Naive B cell (primary cell): ENCODE measurements at regions not wholly inside any gene's neighbourhood (a gene's known extent, or its start where the extent isn't known, plus 50 kb on each side); places are given as distances from the start of the nearest gene placed in this dataset.

Experiments used
- ATAC-seq, 2 donors: fragments of 150-1000 bp; cut with Tn5 transposase; 2 replicates each; pipeline ENCODE4 v1.10.0; 2021; ENCODE audit warnings: low read depth in 2 of 2, mild to moderate bottlenecking in 2 of 2, moderate library complexity in 2 of 2
- DNase-seq: peaks from one replicate; pipeline ENCODE4 v3.0.0; 2022
- H3K27ac Mint-ChIP-seq, 6 donors: one replicate each; pipeline ENCODE4 v1.8.0; 2020 to 2022; ENCODE audit warnings: mild to moderate bottlenecking in 6 of 6, mixed read lengths in 6 of 6, moderate library complexity in 5 of 6, inconsistent platforms in 2 of 6
- H3K27me3 Mint-ChIP-seq, 3 donors: one replicate each; pipeline ENCODE4 v1.8.0; 2021 to 2022; ENCODE audit warnings: mixed read lengths in 3 of 3, mild to moderate bottlenecking in 1 of 3
- H3K36me3 Mint-ChIP-seq, 2 donors: one replicate each; pipeline ENCODE4 v1.8.0; 2020 to 2022; ENCODE audit warnings: mixed read lengths in 2 of 2, inconsistent platforms in 1 of 2, mild to moderate bottlenecking in 1 of 2
- H3K4me1 Mint-ChIP-seq, 3 donors: one replicate each; pipeline ENCODE4 v1.8.0; 2020 to 2022; ENCODE audit warnings: mixed read lengths in 3 of 3, inconsistent platforms in 1 of 3, mild to moderate bottlenecking in 1 of 3, moderate library complexity in 1 of 3
- H3K4me3 Mint-ChIP-seq, 8 donors: one replicate each; pipeline ENCODE4 v1.8.0; 2020 to 2022; ENCODE audit warnings: mild to moderate bottlenecking in 8 of 8, mixed read lengths in 8 of 8, moderate library complexity in 8 of 8, inconsistent platforms in 2 of 8
- H3K9me3 Mint-ChIP-seq, 7 donors: one replicate each; pipeline ENCODE4 v1.8.0; 2020 to 2022; ENCODE audit warnings: mixed read lengths in 7 of 7, mild to moderate bottlenecking in 5 of 7, inconsistent platforms in 2 of 7, moderate library complexity in 1 of 7

GRCh38 chr5:31086839-31087415 lies 106.6 kb upstream of the CDH6 start:
- peaks cover 0 to 21% (median 5%) of the 10 kb centered on the region in 7 donors for H3K9me3 Mint-ChIP-seq

GRCh38 chr5:31084871-31085270 lies 108.6 kb upstream of the CDH6 start:
- H3K4me3 Mint-ChIP-seq = no peak overlapping the region
- ATAC-seq (no peak), DNase-seq (no peak)
- peaks cover 0 to 10% (median 6%) of the 10 kb centered on the region in 7 donors for H3K9me3 Mint-ChIP-seq
- H3K27me3 Mint-ChIP-seq = no peaks in the 10 kb centered on the region
- no peak overlapping the region for H3K27ac Mint-ChIP-seq
- no peaks in the 10 kb centered on the region for H3K4me1 Mint-ChIP-seq
- H3K36me3 Mint-ChIP-seq = no peaks in the 10 kb centered on the region

More at GRCh38 chr5:31086839-31087415, 106.6 kb upstream of the CDH6 start:
- no peak overlapping the region for H3K4me3 Mint-ChIP-seq
- H3K27ac Mint-ChIP-seq = no peak overlapping the region
- ATAC-seq = no peak
- no peaks in the 10 kb centered on the region for H3K4me1 Mint-ChIP-seq
- H3K36me3 Mint-ChIP-seq = no peaks in the 10 kb centered on the region
- H3K27me3 Mint-ChIP-seq = no peaks in the 10 kb centered on the region
- DNase-seq = no peak

GRCh38 chr5:31083364-31083763 lies 110.1 kb upstream of the CDH6 start:
- H3K27me3 Mint-ChIP-seq = no peaks in the 10 kb centered on the region

GRCh38 chr5:31079668-31080067 lies 113.8 kb upstream of the CDH6 start:
- Mint-ChIP-seq H3K27ac (no peak overlapping the region), H3K9me3 (peaks cover 4 to 21% (median 15%) of the 10 kb centered on the region in 7 donors), H3K4me1 (no peaks in the 10 kb centered on the region), H3K27me3 (no peaks in the 10 kb centered on the region), H3K36me3 (no peaks in the 10 kb centered on the region), H3K4me3 (no peak overlapping the region)
- DNase-seq (no peak), ATAC-seq (no peak)

More at GRCh38 chr5:31083364-31083763, 110.1 kb upstream of the CDH6 start:
- Mint-ChIP-seq H3K4me3 (no peak overlapping the region), H3K4me1 (no peaks in the 10 kb centered on the region), H3K27ac (no peak overlapping the region), H3K36me3 (no peaks in the 10 kb centered on the region), H3K9me3 (peaks cover 0 to 9% (median 2%) of the 10 kb centered on the region in 7 donors)
- DNase-seq (no peak), ATAC-seq (no peak)

- Mint-ChIP-seq H3K36me3 (no peaks in the 10 kb centered on the region), H3K4me1 (no peaks in the 10 kb centered on the region), H3K27ac (no peak overlapping the region), H3K9me3 (peaks cover 4 to 22% (median 16%) of the 10 kb centered on the region in 7 donors), H3K27me3 (no peaks in the 10 kb centered on the region), H3K4me3 (no peak overlapping the region)
- DNase-seq (no peak), ATAC-seq (no peak)
Observed at GRCh38 chr5:31078956-31079355, 114.5 kb upstream of the CDH6 start.

- H3K4me3 Mint-ChIP-seq = no peak overlapping the region
- no peak for DNase-seq
- no peak for ATAC-seq
- H3K27ac Mint-ChIP-seq = no peak overlapping the region
- no peaks in the 10 kb centered on the region for H3K4me1 Mint-ChIP-seq
- H3K36me3 Mint-ChIP-seq = no peaks in the 10 kb centered on the region
- no peaks in the 10 kb centered on the region for H3K27me3 Mint-ChIP-seq
- peaks cover 6 to 29% (median 15%) of the 10 kb centered on the region in 7 donors for H3K9me3 Mint-ChIP-seq
Observed at GRCh38 chr5:31075981-31076380, 117.5 kb upstream of the CDH6 start.

GRCh38 chr5:31068287-31068686 lies 125.2 kb upstream of the CDH6 start:
- H3K9me3 Mint-ChIP-seq = peaks cover 0 to 11% (median 6%) of the 10 kb centered on the region in 7 donors
- DNase-seq = no peak
- H3K27ac Mint-ChIP-seq = peak overlapping the region in 2 of 6 donors; percentile 30 to 91
- no peaks in the 10 kb centered on the region for H3K4me1 Mint-ChIP-seq
- no peak for ATAC-seq
- H3K4me3 Mint-ChIP-seq = no peak overlapping the region
- no peaks in the 10 kb centered on the region for H3K36me3 Mint-ChIP-seq
- no peaks in the 10 kb centered on the region for H3K27me3 Mint-ChIP-seq

- Mint-ChIP-seq H3K36me3 (no peaks in the 10 kb centered on the region), H3K4me3 (no peak overlapping the region), H3K9me3 (peaks cover 0 to 8% (median 6%) of the 10 kb centered on the region in 7 donors), H3K4me1 (no peaks in the 10 kb centered on the region), H3K27ac (no peak overlapping the region), H3K27me3 (no peaks in the 10 kb centered on the region)
- DNase-seq = no peak
- ATAC-seq = no peak
Observed at GRCh38 chr5:31066655-31067328, 126.7 kb upstream of the CDH6 start.

GRCh38 chr5:31064215-31064614 lies 129.3 kb upstream of the CDH6 start:
- no peaks in the 10 kb centered on the region for H3K36me3 Mint-ChIP-seq
- ATAC-seq (no peak), DNase-seq (no peak)
- no peaks in the 10 kb centered on the region for H3K4me1 Mint-ChIP-seq
- no peak overlapping the region for H3K4me3 Mint-ChIP-seq
- no peaks in the 10 kb centered on the region for H3K27me3 Mint-ChIP-seq
- H3K27ac Mint-ChIP-seq = no peak overlapping the region
- H3K9me3 Mint-ChIP-seq = peaks cover 0 to 11% (median 6%) of the 10 kb centered on the region in 7 donors

GRCh38 chr5:31062902-31063580 lies 130.4 kb upstream of the CDH6 start:
- Mint-ChIP-seq H3K27ac (no peak overlapping the region), H3K4me3 (no peak overlapping the region), H3K4me1 (no peaks in the 10 kb centered on the region), H3K27me3 (no peaks in the 10 kb centered on the region), H3K9me3 (peaks cover 0 to 8% (median 5%) of the 10 kb centered on the region in 7 donors), H3K36me3 (no peaks in the 10 kb centered on the region)
- DNase-seq = no peak
- ATAC-seq = no peak

- H3K27me3 Mint-ChIP-seq = no peaks in the 10 kb centered on the region
- H3K4me1 Mint-ChIP-seq = no peaks in the 10 kb centered on the region
- no peak overlapping the region for H3K27ac Mint-ChIP-seq
- no peaks in the 10 kb centered on the region for H3K36me3 Mint-ChIP-seq
- no peak for ATAC-seq
- H3K9me3 Mint-ChIP-seq = peaks cover 0 to 18% (median 5%) of the 10 kb centered on the region in 7 donors
- no peak for DNase-seq
- H3K4me3 Mint-ChIP-seq = no peak overlapping the region
Observed at GRCh38 chr5:31059889-31060288, 133.6 kb upstream of the CDH6 start.

GRCh38 chr5:31054453-31054852 lies 139.0 kb upstream of the CDH6 start:
- no peak for DNase-seq
- ATAC-seq = no peak
- Mint-ChIP-seq H3K27ac (no peak overlapping the region), H3K36me3 (no peaks in the 10 kb centered on the region), H3K9me3 (peaks cover 3 to 21% (median 5%) of the 10 kb centered on the region in 7 donors), H3K4me3 (no peak overlapping the region), H3K4me1 (no peaks in the 10 kb centered on the region), H3K27me3 (no peaks in the 10 kb centered on the region)

GRCh38 chr5:31052937-31053658 lies 140.4 kb upstream of the CDH6 start:
- no peak for ATAC-seq

More at GRCh38 chr5:31052937-31053658, 140.4 kb upstream of the CDH6 start:
- Mint-ChIP-seq H3K27me3 (no peaks in the 10 kb centered on the region), H3K27ac (no peak overlapping the region), H3K4me1 (no peaks in the 10 kb centered on the region), H3K4me3 (no peak overlapping the region), H3K36me3 (no peaks in the 10 kb centered on the region), H3K9me3 (peaks cover 0 to 19% (median 5%) of the 10 kb centered on the region in 7 donors)
- DNase-seq = no peak
